ENCODE measurements at regions not wholly inside any gene's neighbourhood (a gene's known extent, or its start where the extent isn't known, plus 50 kb on each side); places are given as distances from the start of the nearest gene placed in this dataset.

GRCh38 chr3:18843188-18843587, 305.1 kb upstream of the KCNH8 start:
- 100% methylated on average over 3 of the region's 3 CpGs; no CpG with 5 or more reads in 1 of the 2 experiments for WGBS, 2 experiments (ENCODE audit: extremely low coverage in 1 of 2, insufficient coverage in 1 of 2, insufficient read length in 1 of 2, insufficient replicate concordance in 2 of 2, low coverage in 1 of 2, low lambda C conversion rate in 2 of 2, missing lambda C conversion rate in 1 of 2)
- peak overlapping the region; percentile 64; the same call in 1 of the 2 replicates for H2AFZ ChIP-seq (ENCODE audit: low read length)
- H3K14ac ChIP-seq (ENCODE audit: insufficient read length), result no peak overlapping the region
- no peak overlapping the region for H2AK5ac ChIP-seq (ENCODE audit: low read depth, low read length)
- H3K23ac ChIP-seq (ENCODE audit: insufficient read length), result no peak overlapping the region
- H3K27me3 ChIP-seq (replicated peaks in 1 of 4; ENCODE audit: control insufficient read depth in 3 of 4, extremely low read depth in 1 of 4, insufficient read depth in 3 of 4, low read length in 3 of 4), result no peaks in the 10 kb centered on the region
- H3K9ac ChIP-seq (replicated peaks in 1 of 4; ENCODE audit: extremely low read depth in 1 of 4, low read depth in 3 of 4, low read length in 3 of 4), result no peak overlapping the region
- POLR2A ChIA-PET (ENCODE audit: partially characterized antibody), result no interaction called here
- no peak for DNase-seq (ENCODE audit: low read depth in 1 of 2, low spot score in 2 of 2)
- H3K4me2 ChIP-seq (ENCODE audit: insufficient read depth in 1 of 2, low read depth in 2 of 2, low read length in 2 of 2), result no peak overlapping the region
- H2BK120ac ChIP-seq (replicated peaks; ENCODE audit: low read depth, low read length), result no peak overlapping the region
- no peaks in the 10 kb centered on the region for H4K20me1 ChIP-seq (replicated peaks in 1 of 2; ENCODE audit: control insufficient read depth in 1 of 2, insufficient read depth in 2 of 2, low read length in 2 of 2)
- no peak overlapping the region for H3K4me3 ChIP-seq (ENCODE audit: extremely low read depth in 1 of 4, insufficient read depth in 2 of 4, low read depth in 3 of 4, low read length in 4 of 4)
- no peaks in the 10 kb centered on the region for H3K36me3 ChIP-seq (ENCODE audit: control insufficient read depth in 2 of 4, insufficient read depth in 4 of 4, low read length in 3 of 4)
- peaks cover 0 to 3% (median 2%) of the 10 kb centered on the region in 4 experiments; a peak in 1 of 7 replicates for H3K4me1 ChIP-seq (replicated peaks in 1 of 4; ENCODE audit: control insufficient read depth in 3 of 4, insufficient read depth in 4 of 4, low read length in 3 of 4)
- no peak overlapping the region for H2BK20ac ChIP-seq (ENCODE audit: low read length)
- no peaks in the 10 kb centered on the region for H3K79me1 ChIP-seq (ENCODE audit: low read depth, low read length)
- H2BK15ac ChIP-seq (ENCODE audit: low read length), result no peak overlapping the region
- no peak overlapping the region for H4K91ac ChIP-seq (replicated peaks; ENCODE audit: insufficient read length, low read length)
- no peak overlapping the region for H3K18ac ChIP-seq (ENCODE audit: extremely low read depth, low read length)
- CTCF ChIA-PET (ENCODE audit: partially characterized antibody), result interaction anchor here (1.1 to 3.6 kb wide), 7 partner anchors 9 to 187 kb away, joined by 3 to 18 read pairs (median 4); no protein-coding TSS in a partner anchor
- no peak overlapping the region for H2BK5ac ChIP-seq (ENCODE audit: low read depth, low read length)
- no peak overlapping the region for H4K8ac ChIP-seq (ENCODE audit: extremely low read depth, insufficient read depth, low read length)
- H3K79me2 ChIP-seq (ENCODE audit: control insufficient read depth in 1 of 2, insufficient read depth in 2 of 2, low read length in 2 of 2), result no peaks in the 10 kb centered on the region
- no peak overlapping the region for H3K27ac ChIP-seq (ENCODE audit: low read depth, low read length)
- no peak for TF ChIP-seq SRF (IDR thresholded peaks at IDR 0.05; ENCODE audit: low read depth, low read length)
- no peak for TF ChIP-seq SUZ12 (IDR thresholded peaks at IDR 0.05; ENCODE audit: low read length)
- no peak for TF ChIP-seq YY1 (IDR thresholded peaks at IDR 0.05; ENCODE audit: low read depth, low read length)
- H3K9me3 ChIP-seq (ENCODE audit: insufficient read depth in 2 of 2, low read depth in 1 of 2, low read length in 1 of 2), result no peaks in the 10 kb centered on the region
- no peak overlapping the region for H3K56ac ChIP-seq (replicated peaks; ENCODE audit: insufficient read length, low read depth, low read length)
- H2BK12ac ChIP-seq (ENCODE audit: low read depth, low read length), result no peak overlapping the region
- no peak overlapping the region for H4K5ac ChIP-seq (ENCODE audit: insufficient read length, low read depth, low read length)
- no peak overlapping the region for H3K4ac ChIP-seq (replicated peaks; ENCODE audit: insufficient read length, low read depth, low read length)
- no peaks in the 10 kb centered on the region for H3K23me2 ChIP-seq (ENCODE audit: low read depth, low read length)
- FAIRE-seq, result no peak

Data from H1 (cell line).